GM12878 (cell line): ENCODE measurements at regions not wholly inside any gene's neighbourhood (a gene's known extent, or its start where the extent isn't known, plus 50 kb on each side); places are given as distances from the start of the nearest gene placed in this dataset.

Experiments used
- BACH1 ChIP-seq: fragments of 450-650 bp; IDR thresholded peaks from 2 replicates; pipeline ENCODE4 v1.6.1; 2017; ENCODE audit warnings: mild to moderate bottlenecking, borderline replicate concordance
- BCL11A ChIP-seq: IDR thresholded peaks from 2 replicates; pipeline ENCODE4 v1.6.1; 2011; ENCODE audit warnings: low read depth, low read length
- CHD2 ChIP-seq: IDR thresholded peaks from 2 replicates; pipeline ENCODE4 v1.6.1; 2011; ENCODE audit warnings: low read depth, low read length, improper control_type of control experiment, borderline replicate concordance
- CTCF ChIP-seq, 3 experiments: IDR thresholded peaks in 2 of 3; conservative IDR thresholded peaks in 1 of 3; 2 replicates each; pipeline ENCODE4 v1.5.1; 2011; ENCODE audit warnings: low read depth in 3 of 3, low read length in 3 of 3, mild to moderate bottlenecking in 3 of 3, control low read depth in 2 of 3, moderate library complexity in 2 of 3, inconsistent platforms in 1 of 3, mixed read lengths in 1 of 3; ENCODE audit not compliant: control insufficient read depth in 2 of 3, insufficient read depth in 1 of 3; ENCODE audit errors: extremely low read depth in 1 of 3
- IKZF1 ChIP-seq: fragments of 450-650 bp; conservative IDR thresholded peaks from 2 replicates; pipeline ENCODE4 v1.6.1; 2017; ENCODE audit warnings: antibody characterized with exemption, mild to moderate bottlenecking
- MAX ChIP-seq: IDR thresholded peaks from 2 replicates; pipeline ENCODE4 v1.6.1; 2012; ENCODE audit warnings: low read depth, low read length, improper control_type of control experiment
- POLR2A ChIP-seq: IDR thresholded peaks from 2 replicates; pipeline ENCODE4 v1.6.1; 2011; ENCODE audit warnings: low read depth, mild to moderate bottlenecking, low read length
- SREBF2 ChIP-seq: IDR thresholded peaks from 2 replicates; pipeline ENCODE4 v1.6.1; 2012; ENCODE audit warnings: mild to moderate bottlenecking, low read length
- TCF7 ChIP-seq: IDR thresholded peaks from 2 replicates; pipeline ENCODE4 v1.6.1; 2014; ENCODE audit warnings: antibody characterized with exemption, borderline replicate concordance
- YY1 ChIP-seq: IDR thresholded peaks from 2 replicates; pipeline ENCODE4 v1.6.1; 2011; ENCODE audit warnings: low read depth, mild to moderate bottlenecking, low read length
- ZNF24 ChIP-seq: fragments of 450-650 bp; IDR thresholded peaks from 2 replicates; pipeline ENCODE4 v1.6.1; 2017; ENCODE audit warnings: antibody characterized with exemption, mild to moderate bottlenecking
- ZNF592 ChIP-seq: fragments of 450-650 bp; IDR thresholded peaks from 2 replicates; pipeline ENCODE4 v1.6.1; 2017; ENCODE audit warnings: mild to moderate bottlenecking, moderate library complexity

GRCh38 chr4:166277853-166278252 is 404.8 kb downstream of the TLL1 start:
- TF ChIP-seq SREBF2 = no peak
- TF ChIP-seq POLR2A = no peak
- TF ChIP-seq YY1 = no peak
- no peak for TF ChIP-seq CHD2
- TF ChIP-seq BCL11A = no peak
- no peak for TF ChIP-seq BACH1
- no peak for TF ChIP-seq TCF7
- no peak for TF ChIP-seq ZNF592
- TF ChIP-seq CTCF (IDR thresholded peaks at IDR 0.05 in 2 of 3, conservative IDR thresholded peaks at IDR 0.05 in 1 of 3; ENCODE audit: control insufficient read depth in 2 of 3, extremely low read depth in 1 of 3, insufficient read depth in 1 of 3, low read depth in 3 of 3, low read length in 3 of 3) = no peak
- no peak for TF ChIP-seq MAX
- TF ChIP-seq ZNF24 = no peak
- no peak for TF ChIP-seq IKZF1
